ENCODE measurements at regions not wholly inside any gene's neighbourhood (a gene's known extent, or its start where the extent isn't known, plus 50 kb on each side); places are given as distances from the start of the nearest gene placed in this dataset.

DNA sequence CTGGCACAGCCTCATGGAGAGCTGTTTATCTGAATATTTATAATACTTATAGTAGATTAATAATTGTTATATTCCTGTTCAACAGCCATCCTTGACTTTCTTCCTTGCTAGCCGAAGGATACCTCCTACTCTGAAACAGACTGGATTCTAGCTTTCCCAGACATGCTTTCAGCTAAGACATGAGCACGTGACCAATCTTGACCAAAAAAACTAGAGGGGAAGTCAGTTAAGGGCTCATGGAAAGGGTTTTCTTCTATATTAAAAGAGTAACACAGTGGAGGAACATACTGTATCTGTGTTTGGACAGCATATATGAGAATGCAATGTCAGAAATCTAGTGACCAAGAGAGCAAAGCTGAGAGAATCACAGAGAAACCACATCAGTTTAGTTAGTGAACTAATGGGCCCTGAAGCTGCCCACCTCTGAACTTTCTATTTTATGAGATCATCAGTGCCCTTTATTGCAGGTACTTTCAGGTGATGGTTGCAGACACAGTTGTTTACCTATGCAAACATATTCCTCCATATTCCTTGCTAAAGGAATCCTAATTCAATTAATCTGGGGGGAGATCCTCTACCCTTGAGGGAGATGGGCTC lies 140.4 kb upstream of the SLC24A3 start:
- H3K9me3 Mint-ChIP-seq = peaks cover 24% of the 10 kb centered on the region
- ChIA-PET POLR2A (no interaction called here), CTCF (interaction anchor here (0.5 to 2.1 kb wide), 4 partner anchors 45 to 489 kb away, joined by 3 to 8 read pairs (median 4); no protein-coding TSS in a partner anchor)
- ATAC-seq (no peak), DNase-seq (ENCODE audit: low spot score) (no peak)
- no peaks in the 10 kb centered on the region; the same call in 1 of the 2 replicates for H3K27me3 Mint-ChIP-seq (ENCODE audit: low read depth)
- H3K4me1 Mint-ChIP-seq = peaks cover 15% of the 10 kb centered on the region
- no peak for TF ChIP-seq ETV6 (CRISPR knock-in tag; IDR thresholded peaks at IDR 0.05)
- no peak for TF ChIP-seq JUN (CRISPR knock-in tag; IDR thresholded peaks at IDR 0.05)
- TF ChIP-seq CBFB (CRISPR knock-in tag; IDR thresholded peaks at IDR 0.05; ENCODE audit: low read depth) = no peak
- TF ChIP-seq RORB (CRISPR knock-in tag; IDR thresholded peaks at IDR 0.05) = no peak
- no peak for TF ChIP-seq ZNF317 (CRISPR knock-in tag; IDR thresholded peaks at IDR 0.05; ENCODE audit: borderline replicate concordance, low read depth)
- TF ChIP-seq ELF4 (CRISPR knock-in tag; IDR thresholded peaks at IDR 0.05; ENCODE audit: low read depth) = no peak
- TF ChIP-seq, protein P1, sequence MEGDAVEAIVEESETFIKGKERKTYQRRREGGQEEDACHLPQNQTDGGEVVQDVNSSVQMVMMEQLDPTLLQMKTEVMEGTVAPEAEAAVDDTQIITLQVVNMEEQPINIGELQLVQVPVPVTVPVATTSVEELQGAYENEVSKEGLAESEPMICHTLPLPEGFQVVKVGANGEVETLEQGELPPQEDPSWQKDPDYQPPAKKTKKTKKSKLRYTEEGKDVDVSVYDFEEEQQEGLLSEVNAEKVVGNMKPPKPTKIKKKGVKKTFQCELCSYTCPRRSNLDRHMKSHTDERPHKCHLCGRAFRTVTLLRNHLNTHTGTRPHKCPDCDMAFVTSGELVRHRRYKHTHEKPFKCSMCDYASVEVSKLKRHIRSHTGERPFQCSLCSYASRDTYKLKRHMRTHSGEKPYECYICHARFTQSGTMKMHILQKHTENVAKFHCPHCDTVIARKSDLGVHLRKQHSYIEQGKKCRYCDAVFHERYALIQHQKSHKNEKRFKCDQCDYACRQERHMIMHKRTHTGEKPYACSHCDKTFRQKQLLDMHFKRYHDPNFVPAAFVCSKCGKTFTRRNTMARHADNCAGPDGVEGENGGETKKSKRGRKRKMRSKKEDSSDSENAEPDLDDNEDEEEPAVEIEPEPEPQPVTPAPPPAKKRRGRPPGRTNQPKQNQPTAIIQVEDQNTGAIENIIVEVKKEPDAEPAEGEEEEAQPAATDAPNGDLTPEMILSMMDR (IDR thresholded peaks at IDR 0.05) = no peak
- TF ChIP-seq, protein P2, sequence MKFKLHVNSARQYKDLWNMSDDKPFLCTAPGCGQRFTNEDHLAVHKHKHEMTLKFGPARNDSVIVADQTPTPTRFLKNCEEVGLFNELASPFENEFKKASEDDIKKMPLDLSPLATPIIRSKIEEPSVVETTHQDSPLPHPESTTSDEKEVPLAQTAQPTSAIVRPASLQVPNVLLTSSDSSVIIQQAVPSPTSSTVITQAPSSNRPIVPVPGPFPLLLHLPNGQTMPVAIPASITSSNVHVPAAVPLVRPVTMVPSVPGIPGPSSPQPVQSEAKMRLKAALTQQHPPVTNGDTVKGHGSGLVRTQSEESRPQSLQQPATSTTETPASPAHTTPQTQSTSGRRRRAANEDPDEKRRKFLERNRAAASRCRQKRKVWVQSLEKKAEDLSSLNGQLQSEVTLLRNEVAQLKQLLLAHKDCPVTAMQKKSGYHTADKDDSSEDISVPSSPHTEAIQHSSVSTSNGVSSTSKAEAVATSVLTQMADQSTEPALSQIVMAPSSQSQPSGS (CRISPR knock-in tag; IDR thresholded peaks at IDR 0.05; ENCODE audit: borderline replicate concordance, low read depth) = no peak
- TF ChIP-seq, protein P3, sequence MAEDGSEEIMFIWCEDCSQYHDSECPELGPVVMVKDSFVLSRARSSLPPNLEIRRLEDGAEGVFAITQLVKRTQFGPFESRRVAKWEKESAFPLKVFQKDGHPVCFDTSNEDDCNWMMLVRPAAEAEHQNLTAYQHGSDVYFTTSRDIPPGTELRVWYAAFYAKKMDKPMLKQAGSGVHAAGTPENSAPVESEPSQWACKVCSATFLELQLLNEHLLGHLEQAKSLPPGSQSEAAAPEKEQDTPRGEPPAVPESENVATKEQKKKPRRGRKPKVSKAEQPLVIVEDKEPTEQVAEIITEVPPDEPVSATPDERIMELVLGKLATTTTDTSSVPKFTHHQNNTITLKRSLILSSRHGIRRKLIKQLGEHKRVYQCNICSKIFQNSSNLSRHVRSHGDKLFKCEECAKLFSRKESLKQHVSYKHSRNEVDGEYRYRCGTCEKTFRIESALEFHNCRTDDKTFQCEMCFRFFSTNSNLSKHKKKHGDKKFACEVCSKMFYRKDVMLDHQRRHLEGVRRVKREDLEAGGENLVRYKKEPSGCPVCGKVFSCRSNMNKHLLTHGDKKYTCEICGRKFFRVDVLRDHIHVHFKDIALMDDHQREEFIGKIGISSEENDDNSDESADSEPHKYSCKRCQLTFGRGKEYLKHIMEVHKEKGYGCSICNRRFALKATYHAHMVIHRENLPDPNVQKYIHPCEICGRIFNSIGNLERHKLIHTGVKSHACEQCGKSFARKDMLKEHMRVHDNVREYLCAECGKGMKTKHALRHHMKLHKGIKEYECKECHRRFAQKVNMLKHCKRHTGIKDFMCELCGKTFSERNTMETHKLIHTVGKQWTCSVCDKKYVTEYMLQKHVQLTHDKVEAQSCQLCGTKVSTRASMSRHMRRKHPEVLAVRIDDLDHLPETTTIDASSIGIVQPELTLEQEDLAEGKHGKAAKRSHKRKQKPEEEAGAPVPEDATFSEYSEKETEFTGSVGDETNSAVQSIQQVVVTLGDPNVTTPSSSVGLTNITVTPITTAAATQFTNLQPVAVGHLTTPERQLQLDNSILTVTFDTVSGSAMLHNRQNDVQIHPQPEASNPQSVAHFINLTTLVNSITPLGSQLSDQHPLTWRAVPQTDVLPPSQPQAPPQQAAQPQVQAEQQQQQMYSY (CRISPR knock-in tag; IDR thresholded peaks at IDR 0.05) = no peak
- TF ChIP-seq MYBL2 (CRISPR knock-in tag; IDR thresholded peaks at IDR 0.05) = no peak
- no peak for TF ChIP-seq JAZF1 (CRISPR knock-in tag; IDR thresholded peaks at IDR 0.05)
- TF ChIP-seq ZNF416 (CRISPR knock-in tag; IDR thresholded peaks at IDR 0.05) = no peak
- TF ChIP-seq, protein P4, sequence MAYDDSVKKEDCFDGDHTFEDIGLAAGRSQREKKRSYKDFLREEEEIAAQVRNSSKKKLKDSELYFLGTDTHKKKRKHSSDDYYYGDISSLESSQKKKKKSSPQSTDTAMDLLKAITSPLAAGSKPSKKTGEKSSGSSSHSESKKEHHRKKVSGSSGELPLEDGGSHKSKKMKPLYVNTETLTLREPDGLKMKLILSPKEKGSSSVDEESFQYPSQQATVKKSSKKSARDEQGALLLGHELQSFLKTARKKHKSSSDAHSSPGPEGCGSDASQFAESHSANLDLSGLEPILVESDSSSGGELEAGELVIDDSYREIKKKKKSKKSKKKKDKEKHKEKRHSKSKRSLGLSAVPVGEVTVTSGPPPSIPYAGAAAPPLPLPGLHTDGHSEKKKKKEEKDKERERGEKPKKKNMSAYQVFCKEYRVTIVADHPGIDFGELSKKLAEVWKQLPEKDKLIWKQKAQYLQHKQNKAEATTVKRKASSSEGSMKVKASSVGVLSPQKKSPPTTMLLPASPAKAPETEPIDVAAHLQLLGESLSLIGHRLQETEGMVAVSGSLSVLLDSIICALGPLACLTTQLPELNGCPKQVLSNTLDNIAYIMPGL (CRISPR knock-in tag; IDR thresholded peaks at IDR 0.05) = no peak
- TF ChIP-seq SMAD3 (CRISPR knock-in tag; IDR thresholded peaks at IDR 0.05; ENCODE audit: borderline replicate concordance) = no peak
- no peak for TF ChIP-seq NR1H2 (CRISPR knock-in tag; IDR thresholded peaks at IDR 0.05)
- TF ChIP-seq ZNF138 (CRISPR knock-in tag; conservative IDR thresholded peaks at IDR 0.05) = no peak
- no peak for TF ChIP-seq ZNF232 (CRISPR knock-in tag; IDR thresholded peaks at IDR 0.05)
- TF ChIP-seq TEAD1 (CRISPR knock-in tag; IDR thresholded peaks at IDR 0.05) = no peak
- TF ChIP-seq, protein P5, sequence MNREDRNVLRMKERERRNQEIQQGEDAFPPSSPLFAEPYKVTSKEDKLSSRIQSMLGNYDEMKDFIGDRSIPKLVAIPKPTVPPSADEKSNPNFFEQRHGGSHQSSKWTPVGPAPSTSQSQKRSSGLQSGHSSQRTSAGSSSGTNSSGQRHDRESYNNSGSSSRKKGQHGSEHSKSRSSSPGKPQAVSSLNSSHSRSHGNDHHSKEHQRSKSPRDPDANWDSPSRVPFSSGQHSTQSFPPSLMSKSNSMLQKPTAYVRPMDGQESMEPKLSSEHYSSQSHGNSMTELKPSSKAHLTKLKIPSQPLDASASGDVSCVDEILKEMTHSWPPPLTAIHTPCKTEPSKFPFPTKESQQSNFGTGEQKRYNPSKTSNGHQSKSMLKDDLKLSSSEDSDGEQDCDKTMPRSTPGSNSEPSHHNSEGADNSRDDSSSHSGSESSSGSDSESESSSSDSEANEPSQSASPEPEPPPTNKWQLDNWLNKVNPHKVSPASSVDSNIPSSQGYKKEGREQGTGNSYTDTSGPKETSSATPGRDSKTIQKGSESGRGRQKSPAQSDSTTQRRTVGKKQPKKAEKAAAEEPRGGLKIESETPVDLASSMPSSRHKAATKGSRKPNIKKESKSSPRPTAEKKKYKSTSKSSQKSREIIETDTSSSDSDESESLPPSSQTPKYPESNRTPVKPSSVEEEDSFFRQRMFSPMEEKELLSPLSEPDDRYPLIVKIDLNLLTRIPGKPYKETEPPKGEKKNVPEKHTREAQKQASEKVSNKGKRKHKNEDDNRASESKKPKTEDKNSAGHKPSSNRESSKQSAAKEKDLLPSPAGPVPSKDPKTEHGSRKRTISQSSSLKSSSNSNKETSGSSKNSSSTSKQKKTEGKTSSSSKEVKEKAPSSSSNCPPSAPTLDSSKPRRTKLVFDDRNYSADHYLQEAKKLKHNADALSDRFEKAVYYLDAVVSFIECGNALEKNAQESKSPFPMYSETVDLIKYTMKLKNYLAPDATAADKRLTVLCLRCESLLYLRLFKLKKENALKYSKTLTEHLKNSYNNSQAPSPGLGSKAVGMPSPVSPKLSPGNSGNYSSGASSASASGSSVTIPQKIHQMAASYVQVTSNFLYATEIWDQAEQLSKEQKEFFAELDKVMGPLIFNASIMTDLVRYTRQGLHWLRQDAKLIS (CRISPR knock-in tag; IDR thresholded peaks at IDR 0.05; ENCODE audit: borderline replicate concordance) = no peak
- no peak overlapping the region for H3K4me3 Mint-ChIP-seq
- H3K27ac Mint-ChIP-seq = no peak overlapping the region
- peaks cover 17% of the 10 kb centered on the region for H3K36me3 Mint-ChIP-seq

All from WTC11 (cell line).